ENCODE measurements at regions not wholly inside any gene's neighbourhood (a gene's known extent, or its start where the extent isn't known, plus 50 kb on each side); places are given as distances from the start of the nearest gene placed in this dataset.
A peak's percentile ranks its signal among the peaks of the same experiment; 100 is the strongest.

- peaks cover 0 to 7% of the 10 kb centered on the region in 2 donors for H3K4me1 ChIP-seq (replicated peaks in 1 of 2)
- no peak overlapping the region for H3K27ac ChIP-seq
- no peak for ATAC-seq (replicated peaks in 6 of 8)
- in situ Hi-C loops (cut with MboI; ENCODE audit: low pct_unique_long_range_greater_than_20kb in 2 of 9, low sequenced_read_pairs in 9 of 9, unreplicated experiment in 9 of 9): no loop called here
- WGBS, 10 experiments: 20 to 92% (median 82%) methylated on average over 1 to 3 of the region's 3 CpGs; no CpG with 5 or more reads in 3 of the 10 experiments
- no peak overlapping the region for H3K4me3 ChIP-seq
Measured at GRCh38 chr17:15890279-15890892, 54.5 kb upstream of the ADORA2B start.

- H3K4me3 ChIP-seq: no peak overlapping the region
- peaks cover 0 to 7% of the 10 kb centered on the region in 2 donors for H3K4me1 ChIP-seq (replicated peaks in 1 of 2)
- no peak for ATAC-seq (replicated peaks in 6 of 8)
- no peak overlapping the region for H3K27ac ChIP-seq
- in situ Hi-C loops (cut with MboI; ENCODE audit: low pct_unique_long_range_greater_than_20kb in 2 of 9, low sequenced_read_pairs in 9 of 9, unreplicated experiment in 9 of 9): no loop called here
- 50 to 100% (median 86%) methylated on average over 1 to 3 of the region's 3 CpGs; no CpG with 5 or more reads in 2 of the 10 experiments for WGBS, 10 experiments
Measured at GRCh38 chr17:15891318-15891717, 53.6 kb upstream of the ADORA2B start.

GRCh38 chr17:15892244-15892643, 52.7 kb upstream of the ADORA2B start:
- H3K4me1 ChIP-seq (replicated peaks in 1 of 2): peaks cover 0 to 7% of the 10 kb centered on the region in 2 donors
- in situ Hi-C loops (cut with MboI; ENCODE audit: low pct_unique_long_range_greater_than_20kb in 2 of 9, low sequenced_read_pairs in 9 of 9, unreplicated experiment in 9 of 9): no loop called here
- H3K4me3 ChIP-seq: no peak overlapping the region
- ATAC-seq (replicated peaks in 6 of 8): no peak
- H3K27ac ChIP-seq: no peak overlapping the region
- 30 to 100% (median 89%) methylated on average over 1 to 6 of the region's 10 CpGs for WGBS, 10 experiments

- ATAC-seq (replicated peaks in 6 of 8): peak in 5 of 8 experiments; percentile 41 to 99 (median 60)
- in situ Hi-C loops (cut with MboI; ENCODE audit: low pct_unique_long_range_greater_than_20kb in 2 of 9, low sequenced_read_pairs in 9 of 9, unreplicated experiment in 9 of 9): no loop called here
- 54 to 100% (median 72%) methylated on average over 1 to 9 of the region's 9 CpGs for WGBS, 10 experiments
- H3K4me1 ChIP-seq (replicated peaks in 1 of 2): peaks cover 0 to 7% of the 10 kb centered on the region in 2 donors
- H3K27ac ChIP-seq: no peak overlapping the region
- no peak overlapping the region for H3K4me3 ChIP-seq
Measured at GRCh38 chr17:15892731-15893657, 51.9 kb upstream of the ADORA2B start.

GRCh38 chr17:15893658-15894024, 51.3 kb upstream of the ADORA2B start:
- no peak for ATAC-seq (replicated peaks in 6 of 8)
- Histone ChIP-seq H3K4me1 (replicated peaks in 1 of 2) (peaks cover 0 to 7% of the 10 kb centered on the region in 2 donors), H3K27ac (no peak overlapping the region), H3K4me3 (no peak overlapping the region)
- 40 to 100% (median 67%) methylated on average over 1 to 2 of the region's 2 CpGs; no CpG with 5 or more reads in 3 of the 10 experiments for WGBS, 10 experiments
- in situ Hi-C loops (cut with MboI; ENCODE audit: low pct_unique_long_range_greater_than_20kb in 2 of 9, low sequenced_read_pairs in 9 of 9, unreplicated experiment in 9 of 9): no loop called here

GRCh38 chr17:15894258-15894657, 50.7 kb upstream of the ADORA2B start:
- H3K4me1 ChIP-seq (replicated peaks in 1 of 2): peaks cover 0 to 7% of the 10 kb centered on the region in 2 donors
- WGBS, 10 experiments: 52 to 100% (median 77%) methylated on average over 1 to 5 of the region's 5 CpGs
- ATAC-seq (replicated peaks in 6 of 8): no peak
- no peak overlapping the region for H3K4me3 ChIP-seq
- in situ Hi-C loops (cut with MboI; ENCODE audit: low pct_unique_long_range_greater_than_20kb in 2 of 9, low sequenced_read_pairs in 9 of 9, unreplicated experiment in 9 of 9): no loop called here
- H3K27ac ChIP-seq: no peak overlapping the region

GRCh38 chr17:15894913-15895658, 49.8 kb upstream of the ADORA2B start:
- 69 to 100% (median 83%) methylated on average over 2 to 11 of the region's 12 CpGs for WGBS, 10 experiments
- no peak overlapping the region for H3K27ac ChIP-seq

More at GRCh38 chr17:15894913-15895658, 49.8 kb upstream of the ADORA2B start:
- Histone ChIP-seq H3K4me1 (replicated peaks in 1 of 2) (peaks cover 0 to 7% of the 10 kb centered on the region in 2 donors), H3K4me3 (no peak overlapping the region)
- in situ Hi-C loops (cut with MboI; ENCODE audit: low pct_unique_long_range_greater_than_20kb in 2 of 9, low sequenced_read_pairs in 9 of 9, unreplicated experiment in 9 of 9): no loop called here
- ATAC-seq (replicated peaks in 6 of 8): no peak
